Stimulated activated CD4-positive, alpha-beta T cell treated with anti-CD3 and anti-CD28 coated beads, Interleukin-1b, Interleukin-23, amount 100 ng/mL, for 24 hours (primary cell): ENCODE measurements at regions not wholly inside any gene's neighbourhood (a gene's known extent, or its start where the extent isn't known, plus 50 kb on each side); places are given as distances from the start of the nearest gene placed in this dataset.
"Not testable (repeated sequence)": the region's sequence is repeated elsewhere in the genome, so short reads cannot be mapped to it uniquely, and the experiment has no call there.

ENCODE experiments used
- DNase-seq, 4 experiments: peaks; one replicate each; pipeline ENCODE4 v3.0.0-alpha.2; 2020; ENCODE audit warnings: low read depth in 4 of 4, low spot score in 1 of 4

DNA sequence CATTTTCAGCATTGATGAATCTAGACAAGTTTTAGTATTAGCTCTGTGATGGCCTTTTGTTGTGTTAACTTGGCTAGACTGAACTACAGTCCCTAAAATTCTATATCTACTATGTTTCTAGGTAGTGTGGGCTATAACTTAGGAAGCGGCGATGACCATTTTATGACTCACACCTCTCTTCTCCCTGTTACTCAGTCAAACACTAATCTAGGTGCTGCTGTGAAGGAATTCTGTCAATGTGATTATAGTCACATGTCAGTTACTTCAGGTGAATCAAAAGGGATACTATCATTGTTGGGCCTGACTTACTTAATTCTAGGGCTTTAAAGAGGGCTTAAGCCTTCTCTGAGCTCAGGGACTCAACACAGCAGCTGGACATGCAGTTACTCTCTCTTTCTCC lies 691.5 kb upstream of the MAP3K7 start:
- DNase-seq = no peak

DNA sequence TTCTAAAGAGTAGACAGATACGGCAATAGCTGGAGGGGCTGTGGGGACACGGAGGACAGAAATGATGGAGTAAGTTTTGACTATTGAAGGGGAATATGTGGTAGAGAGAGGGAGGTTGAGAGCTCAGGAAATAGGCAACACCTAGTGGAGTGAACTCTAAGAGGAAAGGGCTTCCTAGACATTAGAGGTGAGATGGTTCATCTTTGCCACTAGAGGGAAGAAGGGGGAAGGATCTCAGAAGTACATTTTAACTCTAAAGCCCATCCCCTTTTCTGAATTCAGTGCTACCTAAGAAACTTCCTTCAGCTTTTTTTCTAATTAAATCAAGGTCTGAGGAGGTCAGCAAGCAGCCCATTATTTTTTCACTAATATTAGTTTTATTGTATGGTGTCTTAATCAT lies 689.4 kb upstream of the MAP3K7 start:
- no peak for DNase-seq

DNA sequence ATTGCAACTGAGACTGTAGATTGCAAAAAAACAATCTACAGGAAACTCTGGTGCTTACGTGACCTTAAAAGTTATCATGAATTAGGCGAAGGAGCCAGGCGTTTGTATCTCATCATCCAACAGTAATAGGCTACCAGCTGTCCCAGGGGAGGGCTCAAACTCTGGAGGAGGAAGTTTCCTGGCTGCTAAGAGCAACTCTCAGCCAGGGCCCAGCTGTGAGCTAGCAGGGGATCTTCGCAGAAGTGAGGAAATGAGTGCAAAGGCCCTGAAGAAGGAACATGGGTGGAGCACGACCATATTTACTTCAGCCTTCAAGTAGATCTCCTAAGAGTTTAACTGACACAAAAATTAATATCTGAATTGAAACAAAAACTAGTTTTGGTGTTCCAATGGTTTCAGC lies 686.9 kb upstream of the MAP3K7 start:
- no peak for DNase-seq

DNA sequence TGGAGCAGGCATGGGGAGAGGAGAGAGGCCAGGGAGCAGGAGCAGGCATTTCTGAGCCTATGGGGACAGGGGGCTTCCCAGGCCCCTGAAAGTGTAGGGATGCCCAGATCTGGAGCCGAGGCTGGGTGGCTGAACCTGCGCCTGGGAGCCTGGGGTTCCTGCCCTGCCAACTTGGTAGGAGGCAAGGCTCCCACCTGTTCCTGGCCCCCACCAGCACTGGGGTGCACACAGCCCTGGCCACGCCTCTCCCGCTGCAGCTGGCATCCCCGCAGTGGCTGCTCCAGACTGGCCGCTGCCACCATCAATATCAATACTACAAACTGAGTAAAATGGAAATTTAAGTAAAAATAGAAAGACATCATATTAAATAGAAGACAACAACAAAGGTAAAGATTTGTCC lies 684.9 kb upstream of the MAP3K7 start:
- no peak for DNase-seq

DNA sequence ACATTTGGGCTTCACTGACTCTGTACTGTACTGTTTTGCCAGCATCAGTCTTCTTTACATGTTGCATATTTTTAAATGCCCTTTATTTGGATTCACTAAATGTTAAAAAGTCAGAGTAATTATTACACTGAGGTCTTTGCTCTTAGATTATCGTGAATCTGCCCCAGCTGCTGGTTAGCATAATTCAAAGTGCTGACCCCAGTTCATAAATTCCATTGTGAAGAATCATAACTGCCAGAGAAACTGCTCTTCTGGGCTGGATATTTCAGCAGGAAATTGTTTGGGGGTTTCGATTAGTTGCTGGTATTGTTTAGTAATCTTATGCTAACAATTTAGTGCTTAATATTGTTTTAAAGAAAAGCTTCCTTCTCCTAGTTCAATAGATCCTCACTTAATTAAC lies 682.1 kb upstream of the MAP3K7 start:
- DNase-seq = no peak

DNA sequence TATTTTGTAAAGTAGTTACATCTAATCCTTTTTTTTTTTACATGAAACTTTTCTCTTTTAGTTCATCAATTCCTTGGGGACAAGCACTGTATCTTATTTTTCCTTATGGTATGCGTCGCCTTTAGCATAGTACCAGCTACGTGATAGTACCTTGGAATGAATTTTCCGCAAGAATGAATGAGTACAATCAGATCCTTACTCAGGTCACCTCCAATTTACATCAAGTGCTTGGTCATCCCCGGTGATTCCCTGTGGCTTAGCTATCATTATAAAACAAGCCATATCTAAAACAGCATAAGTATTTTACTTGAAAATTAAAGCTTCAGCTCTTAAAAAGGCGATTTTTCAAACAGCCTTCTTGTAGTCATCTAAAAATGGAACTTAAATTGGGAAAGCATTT lies 680.4 kb upstream of the MAP3K7 start:
- DNase-seq = no peak

DNA sequence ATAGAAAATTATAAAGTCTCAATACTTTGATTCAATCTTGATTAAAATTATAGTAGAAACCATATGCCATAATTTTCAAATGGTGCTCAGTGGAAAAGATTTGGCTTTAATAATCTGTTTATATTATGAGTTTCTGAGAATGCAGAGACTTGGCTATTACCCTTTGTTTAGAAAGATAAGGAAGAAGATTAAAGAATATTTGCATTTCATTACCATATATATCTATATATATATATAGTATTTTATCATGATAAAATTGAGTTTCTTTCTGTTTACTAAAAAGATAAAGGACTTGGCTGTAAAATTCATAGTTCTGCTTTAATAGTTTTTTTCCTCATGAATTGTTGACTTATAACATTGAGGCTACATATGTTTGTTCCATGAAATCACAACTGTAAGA lies 679.3 kb upstream of the MAP3K7 start:
- DNase-seq = no peak

DNA sequence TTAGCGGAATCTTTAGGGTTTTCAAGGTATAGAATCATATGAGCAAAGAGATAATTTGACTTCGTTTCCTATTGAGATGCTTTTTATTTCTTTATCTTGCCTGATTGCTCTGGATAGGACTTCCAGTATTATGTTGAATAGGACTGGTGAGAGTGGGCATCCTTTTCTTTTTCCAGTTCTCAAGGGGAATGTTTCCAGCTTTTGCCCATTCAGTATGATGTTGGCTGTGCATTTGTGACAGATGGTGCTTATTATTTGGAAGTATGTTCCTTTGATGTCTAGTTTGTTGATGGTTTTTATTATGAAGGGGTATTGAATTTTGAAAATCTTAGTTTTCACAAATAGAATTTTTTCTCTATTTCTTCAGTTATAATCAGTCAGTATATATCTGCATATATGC lies 656.6 kb upstream of the MAP3K7 start:
- no peak for DNase-seq

DNA sequence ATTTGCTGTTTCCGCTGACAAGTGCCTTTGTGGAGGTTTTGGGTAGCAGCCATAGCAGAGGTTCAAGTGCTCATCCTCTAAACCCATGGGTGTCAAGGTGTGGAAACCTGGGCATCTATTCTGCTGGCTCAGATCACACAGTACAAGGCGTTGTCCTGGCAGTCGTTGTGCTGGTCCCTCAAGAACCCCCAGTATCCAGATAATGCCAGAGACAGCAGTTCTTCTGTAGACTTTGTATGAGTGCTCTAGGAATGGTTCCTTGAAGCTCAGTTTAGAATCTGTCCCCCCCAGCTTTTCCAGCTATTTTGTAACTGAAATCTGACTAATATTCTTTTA lies 655.7 kb upstream of the MAP3K7 start:
- no peak for DNase-seq

DNA sequence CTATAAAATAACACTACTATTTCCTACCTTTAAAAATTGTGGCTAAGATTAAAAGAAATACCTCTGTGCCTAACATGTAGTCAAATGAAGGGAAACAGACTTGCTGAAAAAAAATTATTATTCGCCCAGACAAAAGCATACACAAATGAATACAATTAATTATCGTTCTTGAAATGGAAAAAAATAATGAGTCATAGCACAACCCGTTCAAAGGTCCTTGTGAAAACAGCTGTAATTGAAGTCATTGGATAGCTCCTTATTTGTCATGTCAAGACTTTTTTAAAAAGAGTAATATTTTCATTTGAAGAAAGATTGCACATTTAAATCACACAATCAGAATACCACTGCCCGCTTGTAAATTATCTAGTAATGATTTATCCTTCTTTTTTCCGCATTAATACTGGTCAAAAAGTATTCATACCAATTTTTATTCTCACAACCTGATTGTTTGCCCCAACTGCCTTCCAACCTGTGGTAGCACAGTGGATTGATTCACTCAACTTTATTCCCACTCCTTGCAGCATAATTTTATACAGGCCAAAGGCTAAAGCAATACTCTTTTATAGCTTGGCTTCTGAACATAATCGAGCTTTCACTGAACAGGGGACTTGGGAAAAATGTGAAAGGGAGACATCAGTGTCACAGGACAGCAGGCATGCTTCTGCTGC lies 655.2 kb upstream of the MAP3K7 start:
- DNase-seq = no peak

DNA sequence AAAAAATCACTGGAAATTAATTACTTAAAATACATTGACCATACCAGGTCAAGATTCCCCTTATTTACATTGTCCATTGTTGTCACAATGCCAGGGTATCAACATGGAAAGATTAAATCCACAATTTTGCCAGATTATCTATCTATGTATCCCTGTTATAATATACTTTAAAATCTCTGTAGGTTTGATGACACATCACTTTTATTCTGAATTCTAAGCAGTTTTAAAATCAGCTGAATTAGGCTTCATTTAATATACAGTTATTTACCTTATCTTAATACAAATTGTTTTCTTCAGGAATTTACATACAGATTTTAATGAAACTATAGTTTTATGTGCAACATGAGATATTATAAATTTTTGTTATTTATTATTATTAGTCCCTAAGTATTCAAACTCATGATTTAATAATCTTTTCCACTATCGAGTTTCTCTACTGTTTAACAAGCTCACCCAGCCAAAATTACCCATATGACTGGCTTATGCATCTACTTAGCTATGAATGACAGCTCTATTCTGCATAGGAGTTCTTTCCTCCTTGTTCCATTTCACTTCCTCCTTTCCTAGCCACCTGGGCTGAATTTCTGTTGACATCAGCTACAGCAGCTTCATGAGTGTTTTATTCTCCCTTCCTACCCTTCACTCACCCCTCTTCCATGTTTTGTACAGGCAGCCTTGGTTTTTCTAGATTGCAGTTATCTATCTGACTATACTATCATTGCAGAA lies 654.2 kb upstream of the MAP3K7 start:
- DNase-seq = no peak

DNA sequence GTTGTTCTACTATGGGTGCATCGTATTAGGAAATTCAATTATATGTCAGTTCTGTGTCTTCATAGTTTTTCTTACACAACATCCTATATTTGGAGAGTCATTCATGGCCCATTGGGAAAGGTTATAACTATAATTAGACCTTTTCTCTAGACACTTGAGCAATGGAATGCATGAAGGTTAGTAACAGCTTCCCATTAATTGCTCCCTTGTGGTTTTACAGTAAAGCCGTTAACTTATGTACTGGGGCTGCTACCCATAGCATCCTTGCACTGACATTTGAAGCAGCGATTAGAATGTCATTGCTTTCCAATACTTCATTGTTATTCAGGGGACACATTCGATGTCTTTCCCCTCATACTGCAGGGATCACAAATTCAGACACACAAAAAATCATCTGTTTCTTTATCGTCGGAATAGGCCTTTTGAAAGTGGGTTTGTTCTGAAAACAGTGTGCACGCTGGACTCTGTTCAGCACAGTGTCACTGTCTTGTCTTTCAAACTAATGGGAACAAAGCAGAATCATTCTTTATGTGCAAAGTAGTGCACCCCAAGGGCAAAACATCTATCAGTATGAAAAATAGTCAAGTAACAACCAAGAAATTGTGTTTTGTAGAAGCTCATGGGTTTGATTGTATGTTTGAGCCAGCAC lies 634.3 kb upstream of the MAP3K7 start:
- DNase-seq = no peak

DNA sequence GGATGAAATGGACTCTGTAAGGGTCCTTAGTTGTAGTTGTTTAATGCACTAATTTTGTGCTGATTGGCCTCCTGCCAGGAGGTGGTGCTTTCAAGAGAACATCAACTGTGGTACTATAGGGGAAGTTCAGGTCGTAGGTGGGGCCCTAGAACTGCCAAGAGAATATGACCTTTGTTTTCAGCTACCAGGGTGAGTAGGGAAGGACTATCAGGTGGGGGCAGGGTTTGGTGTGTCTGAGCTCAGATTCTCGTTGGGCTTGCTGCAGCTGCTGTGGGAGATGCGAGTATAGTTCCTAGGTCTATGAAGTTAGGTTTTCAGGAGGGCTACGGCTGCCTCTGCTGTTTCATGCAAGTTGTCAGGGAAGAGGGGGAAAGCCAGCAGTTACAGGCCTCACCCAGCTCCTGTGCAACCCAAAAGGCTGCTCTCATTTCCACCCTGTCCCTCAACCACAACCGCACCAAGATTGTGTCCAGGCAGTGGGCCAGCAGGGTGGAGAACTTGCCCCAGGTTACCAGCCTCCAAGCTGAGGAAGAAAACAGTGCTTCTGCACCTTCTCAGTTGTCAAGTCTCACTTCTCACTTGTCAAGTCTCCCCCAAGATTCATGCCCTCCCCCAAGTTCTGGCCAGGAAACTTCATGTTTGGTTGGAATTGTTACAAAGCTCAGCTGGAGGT lies 626.5 kb upstream of the MAP3K7 start:
- no peak for DNase-seq

DNA sequence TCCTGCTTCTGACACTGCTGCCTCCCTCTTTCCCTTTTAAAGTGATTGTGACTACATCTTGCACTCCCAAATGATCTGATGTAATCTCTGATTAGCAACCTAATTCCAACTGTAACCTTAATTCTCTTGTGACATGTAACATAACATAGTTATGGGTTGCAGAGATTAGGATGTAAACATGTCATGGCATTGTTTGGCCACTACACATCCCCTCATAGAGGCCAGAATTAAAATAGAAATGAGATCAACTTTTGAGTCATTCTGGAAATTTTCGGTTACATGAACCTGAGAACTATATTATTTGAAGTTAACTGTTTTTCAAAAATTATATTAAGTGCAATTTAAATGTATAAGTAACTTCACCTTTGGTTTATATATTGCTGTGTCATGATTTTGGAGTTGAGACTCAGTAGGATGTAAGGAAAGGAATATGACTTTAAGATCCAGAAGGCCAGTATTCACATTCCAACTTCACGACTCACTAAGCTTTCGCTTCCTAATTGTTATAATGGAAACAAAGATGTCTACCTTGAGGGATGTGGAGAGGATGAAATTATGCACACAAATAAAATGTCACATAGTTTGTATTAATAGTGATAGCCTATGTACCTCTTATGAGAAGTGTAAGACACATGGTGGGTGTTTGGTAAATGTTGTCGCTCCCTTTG lies 611.9 kb upstream of the MAP3K7 start:
- no peak for DNase-seq

DNA sequence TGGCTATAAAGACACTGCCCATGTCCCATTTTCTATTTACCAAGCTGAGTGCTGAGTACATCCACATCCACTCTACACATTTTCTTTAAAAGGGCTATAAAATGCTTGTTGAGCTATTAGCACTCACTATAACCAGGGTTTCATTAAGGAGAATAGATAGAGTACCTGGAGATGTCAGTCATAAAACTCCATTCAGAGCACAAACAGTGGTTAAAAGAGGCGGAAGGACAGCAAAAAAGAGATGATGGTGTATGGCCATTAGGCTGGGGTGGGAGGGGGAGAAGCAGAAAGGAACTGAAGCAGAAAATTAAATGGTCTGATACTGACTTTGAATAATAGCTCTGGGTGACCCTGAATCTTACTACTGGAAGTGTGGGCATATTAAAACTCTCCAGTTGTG lies 609.9 kb upstream of the MAP3K7 start:
- DNase-seq = no peak

DNA sequence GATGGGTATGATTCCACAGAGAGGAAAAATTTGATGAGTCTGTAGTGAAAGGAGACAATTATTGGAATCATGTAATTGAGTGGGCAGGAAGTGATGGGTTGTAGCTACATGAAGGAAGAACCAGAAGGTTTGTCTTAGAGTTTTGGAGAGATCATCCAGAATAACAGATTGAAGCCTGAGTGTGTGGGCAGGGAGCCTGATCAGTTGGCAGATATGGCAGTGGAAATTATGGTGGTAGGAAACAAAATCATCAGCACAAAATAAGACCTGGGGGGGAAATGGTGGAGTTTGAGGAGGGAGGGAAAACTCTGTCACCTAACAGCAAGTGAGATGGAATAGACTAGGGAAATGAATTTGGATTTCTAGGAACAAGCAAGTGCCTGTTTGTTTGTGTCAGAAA lies 606.6 kb upstream of the MAP3K7 start:
- no peak for DNase-seq

DNA sequence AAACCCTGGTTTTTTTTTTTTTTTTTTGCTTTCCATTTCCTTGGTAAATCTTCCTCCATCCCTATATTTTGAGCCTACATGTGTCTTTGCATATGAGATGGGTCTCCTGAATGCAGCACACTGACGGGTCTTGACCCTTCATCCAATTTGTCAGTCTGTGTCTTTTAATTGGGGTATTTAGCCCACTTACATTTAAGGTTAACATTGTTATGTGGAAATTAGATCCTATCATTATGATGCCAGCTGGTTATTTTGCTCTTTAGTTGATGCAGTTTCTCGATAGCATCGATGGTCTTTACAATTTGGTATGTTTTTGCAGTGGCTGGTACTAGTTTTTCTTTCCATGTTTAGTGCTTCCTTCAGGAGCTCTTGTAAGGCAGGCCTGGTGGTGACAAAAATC lies 603.2 kb upstream of the MAP3K7 start:
- DNase-seq = not testable (repeated sequence)

DNA sequence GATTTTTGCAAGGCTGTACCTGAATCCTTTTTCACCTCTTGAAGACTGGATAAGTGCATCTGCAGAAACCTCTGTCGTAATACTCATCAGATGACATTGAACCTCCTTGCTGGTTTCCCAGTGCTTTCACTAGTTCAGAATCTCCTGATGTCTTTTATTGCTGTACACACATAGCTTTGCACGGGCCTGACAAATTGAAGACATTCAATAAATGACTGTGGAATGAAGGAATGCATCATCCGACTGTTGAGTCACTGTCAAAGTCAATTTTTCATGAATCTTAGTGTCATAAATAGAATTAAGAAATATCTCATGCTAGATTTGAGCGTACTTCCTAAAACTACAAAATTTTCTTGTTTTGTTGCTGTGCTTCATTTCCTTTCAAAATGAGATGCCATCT lies 598.2 kb upstream of the MAP3K7 start:
- DNase-seq = no peak

DNA sequence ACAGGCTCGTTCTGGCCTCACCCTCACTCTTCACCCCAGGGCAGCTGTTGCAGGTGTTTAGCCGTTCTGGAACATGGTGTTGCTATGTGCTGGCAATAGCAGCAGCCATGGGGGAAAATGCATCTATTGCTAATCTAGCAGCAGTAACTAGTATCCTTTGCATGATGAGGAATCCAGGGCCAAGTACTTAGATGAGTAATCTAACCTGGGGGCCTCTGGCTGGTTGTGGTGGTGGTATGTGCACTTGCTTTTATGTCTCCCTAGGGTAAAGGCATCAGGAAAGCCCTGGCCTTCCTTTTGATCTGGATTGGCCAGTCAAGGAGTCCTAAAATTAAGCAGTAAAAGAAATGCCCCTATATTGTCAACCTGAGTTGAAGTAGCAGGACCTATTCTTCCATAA lies 594.5 kb upstream of the MAP3K7 start:
- no peak for DNase-seq

DNA sequence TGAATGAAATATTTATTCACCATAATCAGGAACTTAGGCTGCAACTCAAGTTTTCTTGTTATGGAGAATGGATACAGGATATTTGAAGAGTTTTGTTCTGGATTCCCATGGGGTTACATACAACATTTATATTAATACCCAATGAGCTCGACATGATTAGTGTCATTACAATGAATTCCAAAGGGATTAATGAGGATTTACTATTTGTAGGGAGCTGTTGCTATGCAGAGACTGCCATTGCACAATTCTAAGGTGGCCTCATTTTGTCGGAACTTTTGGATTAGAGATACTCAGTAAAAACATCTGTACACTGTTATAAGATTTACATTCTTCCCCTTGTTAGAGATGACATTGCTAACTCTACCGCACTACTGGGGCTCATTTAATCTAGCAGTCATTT lies 586.8 kb upstream of the MAP3K7 start:
- no peak for DNase-seq

DNA sequence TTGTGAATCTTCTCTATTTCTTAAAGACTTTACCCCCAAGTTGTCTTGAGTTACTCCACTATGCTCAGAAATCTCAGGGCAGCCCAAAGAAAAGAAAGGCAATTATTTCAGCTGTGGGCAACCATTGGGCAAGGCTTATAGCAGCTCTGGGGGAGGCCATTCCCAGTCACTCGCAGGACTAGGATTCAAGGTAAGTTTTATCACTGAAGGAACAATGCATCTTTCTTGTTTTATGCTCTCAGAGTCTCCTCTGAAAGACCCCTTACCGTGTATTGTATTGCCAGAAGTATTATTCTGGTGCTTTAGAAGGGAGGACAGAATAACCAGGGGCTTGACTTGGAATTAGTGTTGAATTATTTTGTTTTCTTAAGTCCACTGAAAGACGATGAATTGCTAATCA lies 586.3 kb upstream of the MAP3K7 start:
- no peak for DNase-seq
